HEK293 (cell line): ENCODE measurements at regions not wholly inside any gene's neighbourhood (a gene's known extent, or its start where the extent isn't known, plus 50 kb on each side); places are given as distances from the start of the nearest gene placed in this dataset.

Source experiments
- CTCF ChIA-PET: fragments of 350-600 bp; formaldehyde crosslinking; extraction: SDS; loops from one replicate; lab custom pipeline; 2021; ENCODE audit warnings: antibody characterized with exemption; lab: Yijun Ruan, JAX
- POLR2A ChIA-PET: fragments of 300-600 bp; formaldehyde crosslinking; extraction: SDS; loops from one replicate; lab custom pipeline; 2020; ENCODE audit warnings: antibody characterized with exemption, inconsistent platforms; lab: Yijun Ruan, JAX
- H3K27ac ChIP-seq: fragments of 200-500 bp; sonication (Bioruptor generic); 2 replicates; pipeline ENCODE4 v1.5.1; 2014; ENCODE audit warnings: low read depth, low read length, control low read depth, inconsistent platforms; ENCODE audit errors: extremely low read depth
- H3K36me3 ChIP-seq, 2 experiments: fragments of 200-500 bp in 1 of 2; sonication (Bioruptor generic) in 1 of 2; 1 replicate in 1 of 2; 2 replicates in 1 of 2; pipeline ENCODE4 v1.5.1; 2014 to 2017; ENCODE audit warnings: inconsistent platforms in 2 of 2, low read length in 2 of 2; ENCODE audit not compliant: control insufficient read depth in 2 of 2, insufficient read depth in 1 of 2
- H3K4me1 ChIP-seq: fragments of 200-500 bp; sonication (Bioruptor generic); 2 replicates; pipeline ENCODE4 v1.5.1; 2014; ENCODE audit warnings: mild to moderate bottlenecking, low read length, inconsistent platforms; ENCODE audit not compliant: control insufficient read depth, insufficient read depth
- H3K4me3 ChIP-seq: 2 replicates; pipeline ENCODE4 v1.5.1; 2011; ENCODE audit warnings: low read depth, mild to moderate bottlenecking, control low read depth, low read length, moderate library complexity
- H3K9me3 ChIP-seq: fragments of 200-500 bp; sonication (Bioruptor generic); 2 replicates; pipeline ENCODE4 v1.5.1; 2014; ENCODE audit warnings: low read depth, low read length, inconsistent platforms; ENCODE audit not compliant: control insufficient read depth, insufficient read depth
- HIC1 ChIP-seq: fragments of 450-650 bp; formaldehyde crosslinking; IDR thresholded peaks from 2 replicates; pipeline ENCODE4 v1.5.1; 2016; ENCODE audit warnings: missing biosample characterization, missing genetic modification characterization
- HOXA7 ChIP-seq: sonication (generic); formaldehyde crosslinking; IDR thresholded peaks from 2 replicates; pipeline ENCODE4 v1.8.1; 2022; ENCODE audit warnings: missing genetic modification reagents, borderline replicate concordance
- KLF17 ChIP-seq: fragments of 450-650 bp; formaldehyde crosslinking; IDR thresholded peaks from 2 replicates; pipeline ENCODE4 v1.5.1; 2016; ENCODE audit warnings: missing biosample characterization, missing genetic modification characterization
- OSR2 ChIP-seq: fragments of 450-650 bp; formaldehyde crosslinking; IDR thresholded peaks from 2 replicates; pipeline ENCODE4 v1.5.1; 2016; ENCODE audit warnings: missing biosample characterization, missing genetic modification characterization
- PRDM2 ChIP-seq: fragments of 450-650 bp; formaldehyde crosslinking; IDR thresholded peaks from 2 replicates; pipeline ENCODE4 v1.5.1; 2016; ENCODE audit warnings: missing biosample characterization, missing genetic modification characterization, borderline replicate concordance
- SALL2 ChIP-seq: fragments of 450-650 bp; formaldehyde crosslinking; IDR thresholded peaks from 2 replicates; pipeline ENCODE4 v1.5.0; 2017; ENCODE audit warnings: missing biosample characterization, mild to moderate bottlenecking, missing genetic modification characterization, borderline replicate concordance
- SP7 ChIP-seq: fragments of 450-650 bp; formaldehyde crosslinking; IDR thresholded peaks from 2 replicates; pipeline ENCODE4 v1.5.1; 2016; ENCODE audit warnings: missing biosample characterization, missing genetic modification characterization
- YY2 ChIP-seq: fragments of 450-650 bp; formaldehyde crosslinking; IDR thresholded peaks from 2 replicates; pipeline ENCODE4 v1.5.1; 2016; ENCODE audit warnings: missing biosample characterization, missing genetic modification characterization
- ZBTB7A ChIP-seq: fragments of 450-650 bp; formaldehyde crosslinking; IDR thresholded peaks from 2 replicates; pipeline ENCODE4 v1.5.1; 2016; ENCODE audit warnings: low read depth, missing biosample characterization, missing genetic modification characterization
- ZNF211 ChIP-seq: fragments of 450-650 bp; formaldehyde crosslinking; IDR thresholded peaks from 2 replicates; pipeline ENCODE4 v1.5.1; 2016; ENCODE audit warnings: low read depth, missing biosample characterization, missing genetic modification characterization
- ZNF223 ChIP-seq: fragments of 450-650 bp; formaldehyde crosslinking; IDR thresholded peaks from 2 replicates; pipeline ENCODE4 v1.5.1; 2016; ENCODE audit warnings: missing biosample characterization, missing genetic modification characterization
- ZNF266 ChIP-seq: fragments of 450-650 bp; formaldehyde crosslinking; IDR thresholded peaks from 2 replicates; pipeline ENCODE4 v1.5.1; 2016; ENCODE audit warnings: missing biosample characterization, missing genetic modification characterization, low read depth
- ZNF274 ChIP-seq, 2 experiments: fragments of 200-500 bp in 1 of 2; fragments of 450-650 bp in 1 of 2; sonication (Bioruptor generic) in 1 of 2; formaldehyde crosslinking in 1 of 2; IDR thresholded peaks; 2 replicates each; pipeline versions ENCODE4 v1.5.1 to v1.6.1; 2014 to 2016; ENCODE audit warnings: borderline replicate concordance in 1 of 2, inconsistent platforms in 1 of 2, low read length in 1 of 2, missing biosample characterization in 1 of 2, missing genetic modification characterization in 1 of 2
- ZNF324 ChIP-seq: fragments of 450-650 bp; formaldehyde crosslinking; IDR thresholded peaks from 2 replicates; pipeline ENCODE4 v1.5.1; 2016; ENCODE audit warnings: missing biosample characterization, missing genetic modification characterization
- ZNF350 ChIP-seq: fragments of 450-650 bp; formaldehyde crosslinking; IDR thresholded peaks from 2 replicates; pipeline ENCODE4 v1.5.0; 2017; ENCODE audit warnings: missing biosample characterization, mild to moderate bottlenecking, missing genetic modification characterization
- ZNF426 ChIP-seq: fragments of 450-650 bp; formaldehyde crosslinking; IDR thresholded peaks from 2 replicates; pipeline ENCODE4 v1.5.1; 2017; ENCODE audit warnings: missing biosample characterization, missing genetic modification characterization, mild to moderate bottlenecking, inconsistent platforms, moderate library complexity
- ZNF530 ChIP-seq: fragments of 450-650 bp; formaldehyde crosslinking; IDR thresholded peaks from 2 replicates; pipeline ENCODE4 v1.5.1; 2016; ENCODE audit warnings: low read depth, missing biosample characterization, missing genetic modification characterization
- ZNF623 ChIP-seq: fragments of 450-650 bp; formaldehyde crosslinking; IDR thresholded peaks from 2 replicates; pipeline ENCODE4 v1.5.1; 2016; ENCODE audit warnings: missing biosample characterization, missing genetic modification characterization
- ZNF664 ChIP-seq: fragments of 450-650 bp; formaldehyde crosslinking; IDR thresholded peaks from 2 replicates; pipeline ENCODE4 v1.5.1; 2016; ENCODE audit warnings: missing biosample characterization, missing genetic modification characterization
- ZNF776 ChIP-seq: fragments of 450-650 bp; formaldehyde crosslinking; IDR thresholded peaks from 2 replicates; pipeline ENCODE4 v1.5.0; 2017; ENCODE audit warnings: missing biosample characterization, missing genetic modification characterization, borderline replicate concordance

GRCh38 chr13:61013796-61014195 lies 401.9 kb downstream of the PCDH20 start:
- Histone ChIP-seq H3K27ac (no peak overlapping the region), H3K4me3 (no peak overlapping the region), H3K9me3 (no peaks in the 10 kb centered on the region), H3K36me3 (no peaks in the 10 kb centered on the region), H3K4me1 (no peaks in the 10 kb centered on the region)
- ChIA-PET CTCF (no interaction called here), POLR2A (no interaction called here)
- no peak for TF ChIP-seq ZNF350 (tag by site-specific recombination)
- no peak for TF ChIP-seq ZNF274 (IDR thresholded peaks at IDR 0.05; ENCODE audit: low read length)
- no peak for TF ChIP-seq ZNF274 (tag by site-specific recombination; IDR thresholded peaks at IDR 0.05; ENCODE audit: borderline replicate concordance)
- no peak for TF ChIP-seq ZNF266
- TF ChIP-seq YY2 (tag by site-specific recombination) = no peak
- TF ChIP-seq HOXA7 (CRISPR knock-in tag) = no peak
- no peak for TF ChIP-seq ZNF211 (tag by site-specific recombination)
- no peak for TF ChIP-seq ZNF623
- TF ChIP-seq, all 188 proteins: peak for 0

- POLR2A ChIA-PET = no interaction called here
- no peak overlapping the region for H3K4me3 ChIP-seq
- H3K4me1 ChIP-seq = no peaks in the 10 kb centered on the region
- no peaks in the 10 kb centered on the region for H3K36me3 ChIP-seq
- TF ChIP-seq SALL2 (tag by site-specific recombination) = no peak
- TF ChIP-seq ZNF426 (tag by site-specific recombination) = no peak
- no peak for TF ChIP-seq HIC1 (tag by site-specific recombination)
- TF ChIP-seq ZNF664 = no peak
- TF ChIP-seq ZNF776 (tag by site-specific recombination) = no peak
- TF ChIP-seq PRDM2 (tag by site-specific recombination) = no peak
- TF ChIP-seq SP7 (tag by site-specific recombination) = no peak
- TF ChIP-seq ZNF324 (tag by site-specific recombination) = no peak
- no peak for TF ChIP-seq KLF17
- TF ChIP-seq ZNF530 (tag by site-specific recombination) = no peak
- no peak for TF ChIP-seq OSR2
- no peak for TF ChIP-seq ZBTB7A (tag by site-specific recombination)
- TF ChIP-seq ZNF223 (tag by site-specific recombination) = no peak
- no peak overlapping the region for H3K27ac ChIP-seq
- no peaks in the 10 kb centered on the region for H3K9me3 ChIP-seq
- CTCF ChIA-PET = no interaction called here
Measured at GRCh38 chr13:61010358-61010757, 405.3 kb downstream of the PCDH20 start.
